ENCODE measurements at regions not wholly inside any gene's neighbourhood (a gene's known extent, or its start where the extent isn't known, plus 50 kb on each side); places are given as distances from the start of the nearest gene placed in this dataset.

GRCh38 chr14:85221832-85222231 is 308.1 kb upstream of the FLRT2 start:
- no peak for TF ChIP-seq POLR2A (IDR thresholded peaks at IDR 0.05)
- TF ChIP-seq CTCF (IDR thresholded peaks at IDR 0.05) = no peak

Measured in ovary (tissue), 3 donors.